ENCODE measurements at regions not wholly inside any gene's neighbourhood (a gene's known extent, or its start where the extent isn't known, plus 50 kb on each side); places are given as distances from the start of the nearest gene placed in this dataset.

DNA sequence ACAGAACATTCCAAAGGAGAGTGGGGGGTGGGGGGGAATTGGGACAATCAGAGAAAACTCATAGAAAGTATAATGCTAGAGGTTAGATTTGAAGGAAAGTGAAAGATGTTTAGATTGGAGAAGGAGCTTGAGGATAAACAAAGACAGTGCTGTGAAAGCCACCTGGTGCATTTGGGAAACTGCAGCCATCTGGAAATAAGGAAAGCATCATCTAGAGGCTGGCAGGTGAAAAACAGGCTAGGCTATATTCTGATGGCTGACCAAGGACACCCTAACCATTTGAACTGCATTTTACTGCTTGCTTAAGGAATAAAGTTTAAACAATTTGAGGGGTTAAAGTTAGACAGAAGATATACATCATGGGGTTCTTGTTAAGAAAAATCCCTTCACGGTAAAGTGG lies 296.4 kb downstream of the CETN3 start:
- Histone ChIP-seq H3K9me3 (no peaks in the 10 kb centered on the region), H3K4me3 (no peak overlapping the region), H3K36me3 (no peaks in the 10 kb centered on the region), H3K27ac (no peak overlapping the region), H3K27me3 (no peaks in the 10 kb centered on the region), H3K4me1 (no peaks in the 10 kb centered on the region)
- TF ChIP-seq POLR2A (IDR thresholded peaks at IDR 0.05) (no peak), EP300 (IDR thresholded peaks at IDR 0.05) (no peak), POLR2AphosphoS5 (IDR thresholded peaks at IDR 0.05) (no peak)
- TF ChIP-seq, protein P1, sequence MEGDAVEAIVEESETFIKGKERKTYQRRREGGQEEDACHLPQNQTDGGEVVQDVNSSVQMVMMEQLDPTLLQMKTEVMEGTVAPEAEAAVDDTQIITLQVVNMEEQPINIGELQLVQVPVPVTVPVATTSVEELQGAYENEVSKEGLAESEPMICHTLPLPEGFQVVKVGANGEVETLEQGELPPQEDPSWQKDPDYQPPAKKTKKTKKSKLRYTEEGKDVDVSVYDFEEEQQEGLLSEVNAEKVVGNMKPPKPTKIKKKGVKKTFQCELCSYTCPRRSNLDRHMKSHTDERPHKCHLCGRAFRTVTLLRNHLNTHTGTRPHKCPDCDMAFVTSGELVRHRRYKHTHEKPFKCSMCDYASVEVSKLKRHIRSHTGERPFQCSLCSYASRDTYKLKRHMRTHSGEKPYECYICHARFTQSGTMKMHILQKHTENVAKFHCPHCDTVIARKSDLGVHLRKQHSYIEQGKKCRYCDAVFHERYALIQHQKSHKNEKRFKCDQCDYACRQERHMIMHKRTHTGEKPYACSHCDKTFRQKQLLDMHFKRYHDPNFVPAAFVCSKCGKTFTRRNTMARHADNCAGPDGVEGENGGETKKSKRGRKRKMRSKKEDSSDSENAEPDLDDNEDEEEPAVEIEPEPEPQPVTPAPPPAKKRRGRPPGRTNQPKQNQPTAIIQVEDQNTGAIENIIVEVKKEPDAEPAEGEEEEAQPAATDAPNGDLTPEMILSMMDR (IDR thresholded peaks at IDR 0.05): no peak
- no peak for DNase-seq
- intact Hi-C loops (cut with DNase I; ENCODE audit: low total_unique reads): no loop called here
- 39 to 81% (median 74%) methylated on average over 1 of the region's 1 CpG for WGBS, 5 donors

DNA sequence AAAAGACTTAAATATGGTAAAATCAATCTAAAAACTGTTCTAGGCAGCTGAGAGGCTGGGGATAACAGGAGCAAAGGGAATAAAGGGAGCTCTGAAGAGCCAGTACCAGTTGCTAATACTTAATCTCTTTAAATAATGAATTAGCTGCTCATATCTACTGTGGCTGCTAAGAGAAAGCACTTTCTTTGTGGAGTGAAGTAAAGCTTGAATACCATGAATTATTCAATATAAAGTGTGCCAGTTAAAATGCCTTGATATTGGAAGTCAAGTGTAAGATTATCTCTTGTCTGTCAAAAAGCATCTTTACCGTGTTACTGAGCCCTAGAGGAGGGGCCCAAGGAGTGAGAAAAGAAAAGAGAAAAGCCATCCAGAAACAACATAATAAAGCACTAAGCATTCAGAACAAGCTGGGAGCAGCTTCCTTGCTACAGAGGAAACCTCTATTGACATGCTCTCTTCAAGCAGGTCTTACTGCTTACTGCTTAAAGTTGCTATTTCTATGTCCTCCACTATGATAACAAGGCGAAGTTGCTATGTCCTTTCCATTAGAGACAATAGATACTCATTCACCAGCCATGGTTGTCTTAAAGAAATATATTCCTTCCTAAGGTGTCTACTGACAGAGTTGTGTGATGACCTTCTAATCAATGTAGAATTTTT lies 297.4 kb downstream of the CETN3 start:
- WGBS, 5 donors: 53 to 76% (median 67%) methylated on average over 2 of the region's 2 CpGs
- intact Hi-C loops (cut with DNase I; ENCODE audit: low total_unique reads): no loop called here

DNA sequence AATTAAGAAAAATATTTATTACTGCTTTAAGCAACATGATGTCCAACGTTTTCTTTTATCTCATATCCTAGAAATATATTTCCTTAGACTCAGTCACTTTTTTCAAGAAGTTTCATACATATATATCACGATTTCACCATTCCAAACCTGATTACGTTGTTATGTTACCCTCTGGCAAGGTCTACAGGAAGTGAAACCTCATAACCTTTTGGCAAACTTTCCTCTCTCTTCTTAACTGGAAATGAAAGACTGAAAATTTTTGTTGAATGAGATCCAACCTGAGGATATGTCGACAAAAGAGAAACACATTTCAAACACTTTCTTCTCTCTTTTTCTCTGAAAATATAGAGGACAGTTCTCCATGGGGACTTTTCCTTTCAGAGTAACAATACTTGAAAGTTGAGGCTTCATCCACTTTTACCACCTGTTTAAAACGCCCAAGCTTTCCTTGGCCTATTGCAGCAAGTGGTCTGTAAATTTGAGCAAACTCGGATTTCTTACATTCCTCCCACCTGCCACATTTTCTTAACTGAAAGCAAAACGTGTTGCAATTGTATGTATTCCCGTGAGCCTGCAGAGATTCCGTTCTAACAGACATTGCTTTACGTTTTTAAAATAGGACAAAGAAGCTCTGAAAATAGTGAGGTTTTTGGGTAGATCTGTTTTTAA lies 298.1 kb downstream of the CETN3 start:
- TF ChIP-seq EP300 (IDR thresholded peaks at IDR 0.05) (no peak), POLR2A (IDR thresholded peaks at IDR 0.05) (no peak), POLR2AphosphoS5 (IDR thresholded peaks at IDR 0.05) (no peak)
- TF ChIP-seq, protein P1 (IDR thresholded peaks at IDR 0.05): no peak
- Histone ChIP-seq H3K4me1 (no peaks in the 10 kb centered on the region), H3K9me3 (no peaks in the 10 kb centered on the region), H3K27me3 (no peaks in the 10 kb centered on the region), H3K27ac (no peak overlapping the region), H3K4me3 (no peak overlapping the region), H3K36me3 (no peaks in the 10 kb centered on the region)
- DNase-seq: no peak
- intact Hi-C loops (cut with DNase I; ENCODE audit: low total_unique reads): no loop called here
- 46 to 62% (median 59%) methylated on average over 10 of the region's 10 CpGs for WGBS, 5 donors

More for the DNA sequence above, 297.4 kb downstream of the CETN3 start:
- Histone ChIP-seq H3K36me3 (no peaks in the 10 kb centered on the region), H3K4me3 (no peak overlapping the region), H3K27ac (no peak overlapping the region), H3K27me3 (no peaks in the 10 kb centered on the region), H3K4me1 (no peaks in the 10 kb centered on the region), H3K9me3 (no peaks in the 10 kb centered on the region)
- TF ChIP-seq EP300 (IDR thresholded peaks at IDR 0.05): no peak
- no peak for DNase-seq

DNA sequence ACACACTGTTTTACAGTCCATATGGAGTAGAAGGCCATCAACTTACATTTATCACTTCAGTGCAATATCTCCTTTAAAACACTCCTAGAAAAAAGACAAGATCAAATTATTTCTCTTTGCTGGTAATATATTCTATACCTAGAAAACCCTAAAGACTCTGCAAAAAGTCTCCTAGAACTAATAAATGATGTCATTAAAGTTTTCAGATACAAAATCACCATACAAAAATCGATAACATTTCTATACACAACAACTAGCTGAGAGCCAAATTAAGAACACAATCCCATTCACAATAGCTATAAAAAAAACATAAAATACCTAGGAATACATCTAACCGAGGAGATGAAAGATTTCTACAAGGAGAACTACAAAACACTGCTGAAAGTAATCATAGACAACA lies 300.3 kb downstream of the CETN3 start:
- H3K27ac ChIP-seq: no peak overlapping the region
- DNase-seq: no peak
- intact Hi-C loops (cut with DNase I; ENCODE audit: low total_unique reads): no loop called here
- H3K4me1 ChIP-seq: no peaks in the 10 kb centered on the region
- H3K36me3 ChIP-seq: no peaks in the 10 kb centered on the region
- peaks cover 0 to 6% (median 3%) of the 10 kb centered on the region in 4 donors for H3K9me3 ChIP-seq
- H3K27me3 ChIP-seq: no peaks in the 10 kb centered on the region
- no peak for TF ChIP-seq EP300 (IDR thresholded peaks at IDR 0.05)
- TF ChIP-seq POLR2A (IDR thresholded peaks at IDR 0.05): no peak
- no peak for TF ChIP-seq POLR2AphosphoS5 (IDR thresholded peaks at IDR 0.05)
- TF ChIP-seq, protein P1 (IDR thresholded peaks at IDR 0.05): no peak
- no peak overlapping the region for H3K4me3 ChIP-seq
- WGBS, 5 donors: 29 to 47% (median 40%) methylated on average over 2 of the region's 2 CpGs

DNA sequence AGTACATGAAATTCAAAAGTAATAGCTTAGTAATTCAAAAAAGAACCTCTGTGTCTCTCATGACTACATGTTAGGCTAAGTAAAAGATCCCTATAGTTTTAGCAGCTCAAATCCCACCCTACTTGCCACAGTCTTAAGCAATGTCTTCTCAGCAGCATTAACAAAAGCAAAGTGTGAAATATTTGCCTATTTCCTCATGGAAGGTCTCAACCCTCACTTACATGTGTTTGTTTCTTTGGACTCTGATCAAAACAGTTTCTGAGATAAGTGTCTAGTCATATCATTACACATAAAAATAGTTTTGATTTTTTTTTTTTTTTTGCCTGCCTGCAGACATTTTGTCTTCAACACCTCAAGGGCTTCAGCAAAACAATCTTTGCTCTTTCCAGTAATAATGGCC lies 310.5 kb downstream of the CETN3 start:
- no peak overlapping the region for H3K27ac ChIP-seq
- H3K27me3 ChIP-seq: no peaks in the 10 kb centered on the region
- H3K4me1 ChIP-seq: no peaks in the 10 kb centered on the region
- no peak for DNase-seq
- TF ChIP-seq, protein P1 (IDR thresholded peaks at IDR 0.05): no peak
- no peak for TF ChIP-seq POLR2AphosphoS5 (IDR thresholded peaks at IDR 0.05)
- TF ChIP-seq POLR2A (IDR thresholded peaks at IDR 0.05): no peak
- no peak for TF ChIP-seq EP300 (IDR thresholded peaks at IDR 0.05)
- H3K4me3 ChIP-seq: no peak overlapping the region
- H3K36me3 ChIP-seq: no peaks in the 10 kb centered on the region
- intact Hi-C loops (cut with DNase I; ENCODE audit: low total_unique reads): no loop called here
- H3K9me3 ChIP-seq: no peaks in the 10 kb centered on the region

All from stomach (tissue), 8 donors.